GM12865 (cell line): ENCODE measurements at regions not wholly inside any gene's neighbourhood (a gene's known extent, or its start where the extent isn't known, plus 50 kb on each side); places are given as distances from the start of the nearest gene placed in this dataset.
"Not testable (repeated sequence)": the region's sequence is repeated elsewhere in the genome, so short reads cannot be mapped to it uniquely, and the experiment has no call there.

Experiments
- DNase-seq: peaks from one replicate; pipeline ENCODE4 v3.0.0; 2010; ENCODE audit warnings: low read depth
- H3K4me3 ChIP-seq: 2 replicates; pipeline ENCODE4 v1.5.1; 2011; ENCODE audit warnings: mild to moderate bottlenecking, low read depth, low read length, control low read depth
- CTCF ChIP-seq: IDR thresholded peaks from 2 replicates; pipeline ENCODE4 v1.5.1; 2011; ENCODE audit warnings: low read length, control low read depth, low read depth, inconsistent platforms; ENCODE audit not compliant: insufficient read depth; ENCODE audit errors: missing control alignments

GRCh38 chr12:112694065-112694464, 97.5 kb upstream of the RPH3A start:
- no peak for TF ChIP-seq CTCF
- DNase-seq, result no peak
- H3K4me3 ChIP-seq, result no peak overlapping the region

- H3K4me3 ChIP-seq, DNase-seq: not testable (repeated sequence)
These were observed 94.1 kb upstream of the RPH3A start for GRCh38 chr12:112697441-112697840.

- no peak overlapping the region for H3K4me3 ChIP-seq
- DNase-seq, result no peak
- no peak for TF ChIP-seq CTCF
These were observed 86.4 kb upstream of the RPH3A start for GRCh38 chr12:112705037-112705632.

GRCh38 chr12:112710414-112710813, 81.1 kb upstream of the RPH3A start:
- no peak for DNase-seq
- H3K4me3 ChIP-seq, result no peak overlapping the region
- no peak for TF ChIP-seq CTCF

GRCh38 chr12:112711026-112711425, 80.5 kb upstream of the RPH3A start:
- no peak for DNase-seq
- H3K4me3 ChIP-seq, result no peak overlapping the region
- no peak for TF ChIP-seq CTCF

- no peak overlapping the region for H3K4me3 ChIP-seq
- no peak for DNase-seq
- no peak for TF ChIP-seq CTCF
These were observed 80.0 kb upstream of the RPH3A start for GRCh38 chr12:112711507-112711906.

GRCh38 chr12:112712751-112713150, 78.8 kb upstream of the RPH3A start:
- not testable (repeated sequence) for H3K4me3 ChIP-seq, DNase-seq

GRCh38 chr12:112713471-112713870, 78.1 kb upstream of the RPH3A start:
- TF ChIP-seq CTCF, result no peak
- DNase-seq, result no peak
- no peak overlapping the region for H3K4me3 ChIP-seq
